PC-3 (cell line): ENCODE measurements at regions not wholly inside any gene's neighbourhood (a gene's known extent, or its start where the extent isn't known, plus 50 kb on each side); places are given as distances from the start of the nearest gene placed in this dataset.

Experiments used
- ATAC-seq: fragments of 200-7000 bp; cut with Tn5 transposase; 2 replicates; pipeline ENCODE4 v1.9.1; 2020; ENCODE audit warnings: mild to moderate bottlenecking, moderate library complexity
- BruUV-seq: library from RNA; stranded (reverse); fragments of 400-500 nt; replicated peaks from 2 replicates; lab custom pipeline; 2021; lab: Mats Ljungman, UMichigan
- CTCF ChIA-PET: fragments of 300-600 bp; sonication (Branson Sonifier 250); formaldehyde crosslinking; loops from one replicate; lab custom pipeline; 2022; ENCODE audit warnings: antibody characterized with exemption; lab: Charles Lee
- POLR2A ChIA-PET: fragments of 300-600 bp; sonication (Branson Sonifier 250); formaldehyde crosslinking; loops from one replicate; lab custom pipeline; 2022; ENCODE audit warnings: antibody characterized with exemption; ENCODE audit not compliant: unreplicated experiment; lab: Charles Lee
- DNase-seq: peaks from one replicate; pipeline ENCODE4 v3.0.0-alpha.2; 2015
- H2AFZ ChIP-seq: fragments of 300-600 bp; sonication (generic); 2 replicates; pipeline ENCODE4 v1.6.0; 2016; ENCODE audit warnings: antibody characterized with exemption, low read length
- H3F3A ChIP-seq: fragments of 300-600 bp; sonication (generic); one replicate; pipeline ENCODE4 v1.6.0; 2017; ENCODE audit warnings: antibody characterized with exemption, low read length, control low read depth, mild to moderate bottlenecking; ENCODE audit not compliant: unreplicated experiment
- H3K27ac ChIP-seq: fragments of 300-600 bp; sonication (generic); 2 replicates; pipeline ENCODE4 v1.5.1; 2016; ENCODE audit warnings: mild to moderate bottlenecking, low read length
- H3K27me3 ChIP-seq: fragments of 300-600 bp; sonication (generic); 2 replicates; pipeline ENCODE4 v1.6.1; 2016; ENCODE audit warnings: low read length, mixed read lengths
- H3K36me3 ChIP-seq: fragments of 300-600 bp; sonication (generic); 2 replicates; pipeline ENCODE4 v1.6.1; 2016; ENCODE audit warnings: low read depth, mixed run types, low read length, mixed read lengths
- H3K4me1 ChIP-seq: fragments of 300-600 bp; sonication (generic); 2 replicates; pipeline ENCODE4 v1.5.1; 2016; ENCODE audit warnings: low read length; ENCODE audit not compliant: insufficient read depth
- H3K4me2 ChIP-seq: fragments of 300-600 bp; sonication (generic); 2 replicates; pipeline ENCODE4 v1.6.0; 2016; ENCODE audit warnings: low read length
- H3K4me3 ChIP-seq: fragments of 300-600 bp; sonication (generic); 2 replicates; pipeline ENCODE4 v1.5.1; 2016; ENCODE audit warnings: mild to moderate bottlenecking, low read length, mixed read lengths
- H3K79me2 ChIP-seq: fragments of 300-600 bp; sonication (generic); 2 replicates; pipeline ENCODE4 v1.6.1; 2017; ENCODE audit warnings: low read length, mixed read lengths
- H3K9ac ChIP-seq: fragments of 300-600 bp; sonication (generic); 2 replicates; pipeline ENCODE4 v1.6.0; 2016; ENCODE audit warnings: mild to moderate bottlenecking, low read length
- H3K9me2 ChIP-seq: fragments of 300-600 bp; sonication (generic); replicated peaks from 2 replicates; pipeline ENCODE4 v1.6.1; 2016; ENCODE audit warnings: mixed run types, low read length, mixed read lengths
- H3K9me3 ChIP-seq: fragments of 300-600 bp; sonication (generic); 2 replicates; pipeline ENCODE4 v1.6.1; 2016; ENCODE audit warnings: low read length, mixed read lengths
- H4K20me1 ChIP-seq: fragments of 300-600 bp; sonication (generic); 2 replicates; pipeline ENCODE4 v1.6.1; 2016; ENCODE audit warnings: low read length, mixed read lengths
- CTCF ChIP-seq: fragments of 300-600 bp; sonication (generic); conservative IDR thresholded peaks from 2 replicates; pipeline ENCODE4 v1.5.1; 2017; ENCODE audit warnings: antibody characterized with exemption, low read depth, mild to moderate bottlenecking, low read length
- EZH2 ChIP-seq: fragments of 300-600 bp; sonication (generic); IDR thresholded peaks from one replicate; pipeline ENCODE4 v1.6.1; 2017; ENCODE audit warnings: antibody characterized with exemption, mild to moderate bottlenecking, low read length; ENCODE audit not compliant: unreplicated experiment
- EZH2phosphoT487 ChIP-seq: fragments of 300-600 bp; sonication (generic); IDR thresholded peaks from 2 replicates; pipeline ENCODE4 v1.6.1; 2018; ENCODE audit warnings: mild to moderate bottlenecking, antibody characterized with exemption, low read length, borderline replicate concordance
- intact Hi-C: fragments of 100-400 bp; cut with micrococcal nuclease; formaldehyde crosslinking; loops from 2 replicates; pipeline ENCODE4 v1.9.0; 2023

GRCh38 chr10:20978617-20979016, 81.5 kb upstream of the NEBL start:
- TF ChIP-seq EZH2 = no peak
- no peak for TF ChIP-seq EZH2phosphoT487
- TF ChIP-seq CTCF = no peak
- POLR2A ChIA-PET = no interaction called here
- Histone ChIP-seq H3K36me3 (no peaks in the 10 kb centered on the region), H3F3A (no peaks in the 10 kb centered on the region), H3K4me3 (no peak overlapping the region), H4K20me1 (no peaks in the 10 kb centered on the region), H3K9me3 (no peaks in the 10 kb centered on the region), H3K27me3 (no peaks in the 10 kb centered on the region), H3K27ac (no peak overlapping the region), H3K9ac (no peak overlapping the region), H3K9me2 (no peaks in the 10 kb centered on the region), H3K79me2 (no peaks in the 10 kb centered on the region), H3K4me2 (no peak overlapping the region), H2AFZ (no peak overlapping the region), H3K4me1 (no peaks in the 10 kb centered on the region)
- DNase-seq (no peak), ATAC-seq (no peak)
- CTCF ChIA-PET = no interaction called here
- BruUV-seq = no TSS peak
- intact Hi-C loops = no loop called here

- ATAC-seq = no peak
- no peaks in the 10 kb centered on the region for H4K20me1 ChIP-seq
- H3K27me3 ChIP-seq = no peaks in the 10 kb centered on the region
- no peaks in the 10 kb centered on the region for H3K9me2 ChIP-seq
- no TSS peak for BruUV-seq
- no peak overlapping the region for H2AFZ ChIP-seq
- ChIA-PET POLR2A (no interaction called here), CTCF (no interaction called here)
- H3K27ac ChIP-seq = no peak overlapping the region
- no peaks in the 10 kb centered on the region for H3F3A ChIP-seq
- H3K4me3 ChIP-seq = no peak overlapping the region
- no peak overlapping the region for H3K9ac ChIP-seq
- intact Hi-C loops = no loop called here
- H3K36me3 ChIP-seq = no peaks in the 10 kb centered on the region
- no peak overlapping the region for H3K4me2 ChIP-seq
- no peak for DNase-seq
- H3K4me1 ChIP-seq = no peaks in the 10 kb centered on the region
- H3K79me2 ChIP-seq = no peaks in the 10 kb centered on the region
- TF ChIP-seq EZH2 (no peak), CTCF (no peak), EZH2phosphoT487 (no peak)
- no peaks in the 10 kb centered on the region for H3K9me3 ChIP-seq
Observed at GRCh38 chr10:20977300-20977699, 80.2 kb upstream of the NEBL start.

- Histone ChIP-seq H4K20me1 (no peaks in the 10 kb centered on the region), H3K9me3 (no peaks in the 10 kb centered on the region), H3K36me3 (no peaks in the 10 kb centered on the region), H3K27me3 (no peaks in the 10 kb centered on the region), H3K79me2 (no peaks in the 10 kb centered on the region), H3K9me2 (no peaks in the 10 kb centered on the region), H2AFZ (no peak overlapping the region), H3K4me3 (no peak overlapping the region), H3K9ac (no peak overlapping the region), H3K27ac (no peak overlapping the region), H3F3A (no peaks in the 10 kb centered on the region), H3K4me2 (no peak overlapping the region), H3K4me1 (no peaks in the 10 kb centered on the region)
- ChIA-PET CTCF (no interaction called here), POLR2A (no interaction called here)
- DNase-seq (no peak), ATAC-seq (no peak)
- TF ChIP-seq CTCF (no peak), EZH2phosphoT487 (no peak), EZH2 (no peak)
- intact Hi-C loops = no loop called here
- no TSS peak for BruUV-seq
Observed at GRCh38 chr10:20976891-20977290, 79.8 kb upstream of the NEBL start.
